HG02678 (cell line): ENCODE measurements at regions not wholly inside any gene's neighbourhood (a gene's known extent, or its start where the extent isn't known, plus 50 kb on each side); places are given as distances from the start of the nearest gene placed in this dataset.
"Not testable (repeated sequence)": the region's sequence is repeated elsewhere in the genome, so short reads cannot be mapped to it uniquely, and the experiment has no call there.

Experiments used
- ATAC-seq: cut with Tn5 transposase; IDR thresholded peaks from one replicate; pipeline ENCODE4 v1.9.1; 2021; ENCODE audit warnings: mild to moderate bottlenecking, moderate library complexity; ENCODE audit not compliant: unreplicated experiment

DNA sequence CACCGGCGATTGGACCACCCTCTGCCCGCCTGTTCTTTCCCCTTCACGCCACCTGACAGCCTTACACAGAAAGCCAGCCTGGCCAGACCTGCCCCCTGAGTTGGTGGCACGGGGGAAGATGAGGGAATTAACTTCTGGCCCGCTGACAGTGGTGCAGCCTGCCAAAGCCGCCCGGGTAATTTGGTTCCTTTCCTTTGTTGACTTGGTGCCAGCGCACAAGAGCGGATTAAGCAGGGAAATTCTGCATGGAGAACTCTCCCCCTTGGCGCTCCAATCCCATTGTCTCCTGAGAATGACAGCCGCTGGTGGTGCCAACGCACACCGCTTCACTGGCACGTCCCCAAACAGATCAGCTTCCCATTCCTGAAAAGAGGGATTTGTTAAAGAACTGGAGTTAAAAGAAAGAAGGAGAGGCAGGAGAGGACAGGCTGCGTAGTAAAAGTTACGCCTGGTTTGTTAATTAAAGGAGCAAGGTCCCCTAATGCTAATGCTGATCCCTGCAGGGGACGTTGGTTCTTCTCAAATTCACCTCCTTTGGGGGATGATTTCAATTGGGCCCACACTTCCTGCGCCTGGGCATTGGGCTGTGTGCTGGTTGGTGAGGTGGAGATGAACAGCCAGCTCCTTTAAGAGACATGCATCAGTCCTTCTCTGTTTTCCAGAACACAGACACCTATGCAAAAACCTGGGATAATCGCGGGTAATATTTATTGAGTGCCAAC, 286.8 kb downstream of the MYCN start:
- ATAC-seq, result no peak

DNA sequence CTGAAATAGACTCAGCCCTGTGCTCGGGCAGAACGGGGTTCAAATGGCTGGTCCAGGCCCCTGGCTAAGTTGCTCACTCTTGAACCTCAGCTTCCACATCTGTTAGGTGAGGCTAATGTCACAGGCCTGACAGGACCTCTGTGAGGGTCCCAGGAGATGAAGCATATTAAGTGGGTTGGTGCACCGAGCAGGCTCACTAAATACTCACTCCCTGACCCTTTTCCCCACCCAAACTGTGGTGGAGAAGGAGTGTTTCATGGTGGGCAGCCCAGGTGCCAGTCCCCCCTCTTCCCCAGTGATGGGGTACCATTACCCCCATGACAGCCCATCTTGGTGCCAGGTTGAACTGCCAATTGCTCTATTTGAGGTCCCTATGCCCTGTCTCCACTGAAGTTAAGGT, 286.0 kb downstream of the MYCN start:
- no peak for ATAC-seq

DNA sequence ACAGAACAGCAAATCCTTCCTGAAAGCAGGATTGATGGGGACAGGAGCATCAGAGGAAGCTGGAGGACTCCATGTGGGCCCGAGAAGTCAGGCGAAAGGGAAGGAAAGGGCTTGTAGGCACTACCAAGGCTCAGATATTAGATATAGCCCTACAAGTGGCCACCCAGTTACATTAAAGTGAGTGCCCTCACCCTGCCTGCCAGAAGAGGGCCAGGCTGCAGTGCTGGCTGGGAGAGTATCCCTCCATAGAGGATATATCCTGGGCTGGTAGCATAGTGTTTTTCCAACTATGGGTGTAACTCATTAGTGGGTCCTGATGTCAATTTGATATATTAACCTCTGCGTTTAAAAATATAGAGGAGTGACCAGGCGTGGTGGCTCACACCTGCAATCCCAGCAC, 285.2 kb downstream of the MYCN start:
- no peak for ATAC-seq

DNA sequence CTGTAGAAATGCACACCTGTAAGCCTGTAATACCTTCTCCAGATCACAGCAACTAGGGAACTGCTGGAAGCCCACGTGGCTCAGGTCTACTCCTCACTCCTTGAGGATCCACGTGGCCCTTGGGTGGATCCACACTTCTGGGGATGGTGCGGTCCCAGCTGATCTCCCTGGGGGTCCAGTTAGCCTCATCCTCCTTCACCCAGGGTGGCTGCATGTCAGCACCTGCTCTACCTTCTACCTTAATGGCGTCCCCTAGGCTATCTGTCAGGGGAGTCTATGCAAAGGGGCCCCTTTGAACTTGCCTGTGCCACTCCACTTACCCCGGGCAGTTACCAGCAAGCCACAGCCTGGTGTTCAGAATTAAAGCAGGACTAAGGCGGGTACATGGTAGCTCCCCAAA, 284.7 kb downstream of the MYCN start:
- no peak for ATAC-seq

DNA sequence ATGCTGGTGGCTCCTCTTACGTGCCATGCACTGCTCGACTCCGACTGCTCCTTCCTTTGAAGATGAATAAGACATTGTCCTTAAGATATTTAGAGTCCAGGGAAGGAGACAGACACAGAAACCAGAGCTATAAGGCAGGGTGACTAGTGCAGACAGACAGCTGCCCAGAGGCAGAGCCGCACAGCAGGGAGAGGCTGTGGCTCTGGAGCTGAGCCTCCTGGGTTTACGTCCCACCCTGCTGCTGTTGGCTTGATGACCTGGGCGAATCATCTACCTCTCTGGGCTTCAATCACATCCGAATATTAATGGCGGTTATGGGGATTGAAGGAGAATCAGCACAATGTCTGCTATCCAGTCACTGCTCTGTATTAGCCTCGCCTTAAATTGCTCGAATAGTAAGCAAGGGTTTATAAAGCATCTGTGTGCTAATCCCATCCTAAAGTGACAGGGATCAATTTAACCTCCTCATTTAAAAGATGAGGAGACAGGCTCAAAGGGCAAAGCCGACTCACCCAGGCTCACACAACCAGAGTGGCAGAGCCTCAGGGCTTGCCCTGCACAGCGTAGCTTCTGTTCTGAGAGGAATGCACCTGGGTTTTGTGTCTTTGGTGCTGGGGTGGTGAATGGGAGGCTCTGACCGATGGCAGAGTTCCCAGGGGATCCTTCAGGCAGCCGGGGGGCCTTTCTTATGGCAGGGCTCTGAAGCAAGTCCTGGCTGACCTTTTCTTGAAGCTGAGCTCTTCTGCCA, 284.1 kb downstream of the MYCN start:
- no peak for ATAC-seq

DNA sequence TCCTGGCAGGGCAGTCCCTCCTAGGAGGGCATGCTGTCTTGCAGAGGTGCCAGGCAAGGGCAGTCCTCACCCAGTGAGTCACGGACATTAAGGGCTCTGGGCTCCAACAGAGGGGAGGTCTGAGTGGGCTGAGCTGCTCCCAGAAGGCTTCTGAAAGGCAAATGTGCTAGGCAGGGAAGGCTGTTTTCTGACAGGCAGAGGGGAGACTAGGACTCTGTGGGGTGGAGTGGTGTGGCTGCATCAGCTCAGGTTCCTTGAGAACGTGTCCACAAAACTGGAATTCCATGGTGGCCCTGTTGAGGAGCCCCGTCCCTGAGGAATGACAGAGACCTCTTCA, 283.5 kb downstream of the MYCN start:
- ATAC-seq, result no peak

DNA sequence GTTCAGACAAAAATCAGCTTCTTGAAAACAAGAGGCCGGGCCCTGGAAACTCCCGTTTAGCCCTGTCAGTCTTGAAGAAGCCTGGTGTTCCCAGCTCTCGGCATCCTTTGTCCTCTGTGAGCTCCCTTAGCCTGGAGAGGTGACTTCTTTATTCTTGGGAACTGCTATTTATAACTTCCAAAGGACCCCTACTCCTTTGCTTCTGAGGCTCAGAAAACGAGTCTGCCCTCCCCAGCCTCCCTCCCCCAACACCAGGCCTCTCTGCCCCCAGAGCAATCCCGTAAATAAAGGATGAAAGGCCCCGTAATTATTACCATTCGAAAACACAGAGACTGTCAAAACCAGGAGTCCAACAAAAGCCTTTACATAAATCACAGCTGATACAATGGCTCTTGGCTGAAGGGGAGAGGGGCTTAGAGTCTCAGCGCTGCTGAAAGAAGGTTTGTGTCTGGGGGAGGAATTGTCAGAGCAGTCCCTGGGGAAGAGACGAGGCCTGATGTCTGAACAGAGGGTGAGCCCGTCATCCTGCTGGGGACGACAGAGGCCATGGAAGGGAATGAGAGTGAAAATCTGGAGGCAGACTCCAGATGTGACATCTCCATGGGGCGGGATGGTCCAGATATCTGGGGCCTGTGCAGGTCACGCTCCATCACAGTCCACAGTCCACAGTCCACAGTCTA, 283.0 kb downstream of the MYCN start:
- ATAC-seq, result no peak

DNA sequence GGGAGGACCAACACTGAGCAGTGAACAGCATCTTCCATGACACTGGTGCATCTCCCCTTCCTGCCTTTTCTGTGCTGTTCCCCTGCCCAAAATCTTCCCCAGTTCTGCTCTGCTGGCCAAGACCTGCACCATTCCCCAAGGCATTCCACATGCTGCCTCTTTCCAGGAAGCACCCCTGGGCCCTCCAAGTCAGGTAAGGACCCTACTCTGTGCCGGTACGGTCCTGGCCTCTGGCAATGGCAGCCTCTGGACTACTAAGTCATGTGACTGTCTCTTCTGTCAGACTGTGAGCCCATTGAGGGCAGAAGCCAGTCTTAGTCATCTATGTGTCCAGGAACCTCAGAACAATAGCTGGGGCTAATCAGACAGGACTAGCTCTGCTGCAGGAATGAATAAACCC, 282.0 kb downstream of the MYCN start:
- no peak for ATAC-seq

DNA sequence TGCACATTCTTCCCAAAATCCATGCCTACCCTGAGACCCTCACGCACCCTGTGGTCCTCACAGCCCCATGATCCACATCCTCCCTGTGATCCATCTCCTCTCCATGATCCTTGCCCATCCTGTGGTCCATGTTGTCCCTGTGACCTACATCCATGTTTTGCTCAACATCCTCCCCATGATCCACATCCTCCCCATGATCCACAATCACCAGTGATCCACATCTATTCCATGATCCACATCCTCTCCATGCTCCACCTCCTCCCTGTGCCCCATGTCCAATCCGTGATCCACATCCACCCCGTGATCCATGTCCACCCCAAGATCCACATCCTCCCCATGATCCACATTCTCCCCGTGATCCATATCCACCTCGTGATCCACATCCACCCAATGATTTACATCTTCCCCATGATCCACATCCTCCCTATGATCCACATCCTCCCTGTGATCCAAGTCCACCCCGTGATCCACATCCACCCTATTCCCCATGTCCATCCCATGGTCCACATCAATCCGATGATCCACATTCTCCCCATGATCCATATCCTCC, 281.2 kb downstream of the MYCN start:
- ATAC-seq, result no peak

DNA sequence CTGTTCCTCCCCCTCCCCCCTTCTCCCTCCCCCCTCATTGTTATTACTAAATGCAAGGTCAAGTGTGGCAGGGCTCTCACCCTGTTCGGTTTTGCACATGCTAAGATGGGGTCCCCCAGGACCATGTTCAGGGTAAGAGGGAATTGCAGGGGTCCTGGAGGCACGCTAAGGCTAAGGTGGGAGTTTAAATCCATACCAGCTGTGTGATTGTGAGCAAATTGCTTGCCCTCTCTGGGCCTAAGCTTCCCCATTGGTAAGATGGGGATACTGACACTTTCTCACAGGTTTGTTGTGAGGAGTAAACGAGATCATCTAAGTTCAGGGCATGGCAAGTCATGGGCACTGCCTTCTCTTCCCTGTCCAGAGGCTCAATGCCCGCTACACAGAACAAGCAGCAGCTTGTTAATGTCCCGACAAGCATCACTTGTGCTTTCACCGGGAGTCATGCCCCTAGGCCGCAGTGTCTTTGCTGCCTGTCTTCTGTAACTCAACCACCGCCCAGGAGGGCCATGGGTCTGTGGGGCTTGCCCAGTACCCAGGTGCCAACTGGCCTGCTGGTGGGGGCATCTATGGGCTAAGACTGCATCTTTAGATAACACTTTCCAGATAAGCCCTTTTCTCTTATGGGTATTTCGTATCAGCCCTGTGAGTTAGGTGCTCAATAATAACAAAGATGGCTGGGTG, 279.1 kb downstream of the MYCN start:
- ATAC-seq, result no peak

DNA sequence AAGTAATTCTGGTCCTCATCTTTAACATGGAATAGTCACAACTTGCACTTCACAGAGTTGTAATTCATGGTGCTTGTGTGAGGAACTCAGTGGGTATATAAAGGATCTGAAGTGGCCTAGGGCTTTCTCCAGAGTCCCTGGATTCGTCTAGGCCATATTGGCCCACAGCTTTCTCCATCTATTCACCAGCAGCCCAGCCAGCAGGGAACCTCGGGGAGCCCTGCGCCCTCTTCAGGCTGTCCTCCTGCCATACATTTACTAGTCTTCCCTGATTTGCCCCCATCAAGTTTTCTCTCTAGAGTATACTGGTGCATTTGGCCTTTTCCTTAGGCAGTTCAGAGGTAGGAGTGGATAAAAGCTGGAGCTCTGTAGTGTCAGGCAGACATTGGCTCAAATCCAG, 278.3 kb downstream of the MYCN start:
- no peak for ATAC-seq

DNA sequence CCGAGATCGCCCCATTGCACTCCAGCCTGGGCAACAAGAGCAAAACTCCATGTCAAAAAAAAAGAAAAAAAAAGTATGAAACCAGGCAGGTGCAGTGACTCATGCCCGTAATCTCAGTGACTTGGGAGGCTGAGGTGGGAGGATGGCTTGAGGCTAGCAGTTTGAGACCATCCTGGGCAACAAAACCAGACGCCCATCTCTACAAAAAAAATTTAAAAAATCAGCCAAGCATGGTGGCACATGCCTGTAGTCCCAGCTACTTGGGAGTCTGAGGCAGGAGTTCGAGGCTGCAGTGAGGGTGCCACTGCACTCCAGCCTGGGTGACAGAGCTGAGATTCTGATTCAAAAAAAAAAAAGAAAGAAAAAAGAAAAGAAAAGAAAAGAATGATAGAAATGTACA, 277.8 kb downstream of the MYCN start:
- ATAC-seq, result no peak

DNA sequence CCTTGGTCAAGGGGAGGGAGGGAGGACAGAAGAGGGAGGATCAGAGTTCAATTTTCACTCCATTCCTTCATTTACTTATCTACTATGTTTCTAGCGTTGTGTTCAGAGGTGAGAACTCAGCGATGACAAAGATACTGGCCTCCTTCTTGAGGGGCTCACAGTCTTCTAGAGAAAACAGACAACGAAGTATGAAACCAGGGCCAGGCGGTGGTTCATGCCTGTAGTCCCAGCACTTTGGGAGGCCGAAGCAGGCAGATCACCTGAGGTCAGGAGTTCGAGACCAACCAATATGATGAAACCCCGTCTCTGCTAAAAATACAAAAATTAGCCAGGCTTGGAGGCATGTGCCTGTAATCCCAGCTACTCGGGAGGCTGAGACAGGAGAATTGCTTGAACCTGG, 277.4 kb downstream of the MYCN start:
- not testable (repeated sequence) for ATAC-seq

DNA sequence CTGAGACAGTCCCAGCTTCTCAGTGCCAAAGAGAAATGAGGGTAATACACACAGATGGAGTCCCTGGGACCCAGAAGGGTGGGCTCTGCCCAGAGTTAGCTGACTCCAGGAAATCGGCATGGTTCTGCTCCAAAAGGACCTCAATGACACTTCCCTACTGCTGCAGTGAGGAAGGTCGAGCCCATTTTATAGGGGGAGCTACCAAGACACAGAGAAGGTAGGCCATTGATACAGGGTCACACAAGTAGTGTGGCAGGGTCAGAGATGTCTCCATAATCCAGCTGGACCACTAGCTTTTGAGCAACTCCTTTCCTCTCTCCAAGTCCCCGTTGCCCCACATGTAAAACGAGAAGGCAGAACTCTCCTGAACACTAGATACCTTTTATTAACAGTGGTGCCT, 276.9 kb downstream of the MYCN start:
- no peak for ATAC-seq

DNA sequence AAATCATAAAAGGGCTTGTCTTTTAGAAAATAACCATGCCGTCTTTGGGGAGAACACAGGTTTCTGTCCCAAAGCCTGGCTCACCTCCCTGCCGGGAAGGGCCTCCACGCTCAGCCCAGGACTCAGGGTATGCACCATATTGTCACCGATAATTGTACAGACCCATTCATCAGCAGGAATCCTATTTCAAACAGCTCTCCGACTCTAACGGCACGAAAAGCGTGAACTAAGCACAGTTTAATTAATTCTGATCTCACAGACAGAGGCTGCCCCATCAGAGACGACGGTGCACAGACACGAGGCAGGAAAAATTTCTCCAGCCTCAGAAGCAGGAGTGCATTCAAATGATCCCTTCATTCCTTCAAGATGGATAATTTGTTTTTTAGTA, 276.2 kb downstream of the MYCN start:
- ATAC-seq, result no peak

DNA sequence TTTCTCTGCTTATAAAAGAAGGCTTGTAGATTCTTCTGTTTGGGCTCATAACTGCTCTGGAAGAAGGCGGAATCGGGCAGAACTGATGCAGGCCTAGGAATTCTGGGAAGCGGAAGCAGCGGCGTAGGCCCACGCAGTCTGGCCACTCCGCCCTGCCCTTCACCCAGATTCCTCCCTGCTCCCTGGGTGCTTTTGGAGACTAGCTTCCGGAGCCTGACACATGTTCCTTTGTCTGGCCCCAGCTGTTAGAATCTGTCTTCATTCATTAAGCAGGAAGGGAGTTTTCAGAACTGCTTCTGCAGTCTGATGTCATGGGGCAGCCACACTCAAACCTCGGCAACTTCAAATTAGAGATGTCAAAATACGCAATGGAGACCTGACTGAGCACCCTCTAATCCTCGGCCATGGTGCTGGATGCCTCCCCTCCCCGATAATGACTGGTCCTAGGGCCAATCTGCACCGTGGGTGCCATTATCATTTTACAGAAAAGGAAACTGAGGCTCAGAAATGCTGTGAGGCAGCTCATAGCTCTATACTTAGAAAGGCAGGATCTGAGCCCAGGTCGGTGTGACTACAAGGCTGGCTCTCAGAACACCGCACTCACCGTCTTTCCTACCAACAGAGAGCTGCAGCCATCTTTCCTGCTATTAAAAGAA, 275.7 kb downstream of the MYCN start:
- ATAC-seq, result no peak

DNA sequence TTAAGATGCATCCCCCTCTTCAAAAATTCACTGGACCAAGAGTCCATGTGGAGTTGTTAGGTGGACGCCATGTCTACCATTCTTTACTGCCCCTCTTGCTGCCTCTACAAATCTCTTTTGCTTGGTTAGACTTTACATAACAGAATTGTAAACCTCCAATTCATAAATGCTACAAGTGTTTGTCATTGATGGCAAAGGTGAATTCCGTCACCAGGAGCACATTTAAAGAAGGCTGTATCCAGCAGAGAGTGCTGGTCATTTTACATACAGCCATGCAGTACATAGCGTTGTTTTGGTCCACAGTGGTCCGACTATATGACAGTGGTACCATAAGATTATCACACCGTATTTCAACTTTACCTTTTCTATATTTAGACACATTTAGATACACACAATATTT, 274.5 kb downstream of the MYCN start:
- ATAC-seq, result no peak

DNA sequence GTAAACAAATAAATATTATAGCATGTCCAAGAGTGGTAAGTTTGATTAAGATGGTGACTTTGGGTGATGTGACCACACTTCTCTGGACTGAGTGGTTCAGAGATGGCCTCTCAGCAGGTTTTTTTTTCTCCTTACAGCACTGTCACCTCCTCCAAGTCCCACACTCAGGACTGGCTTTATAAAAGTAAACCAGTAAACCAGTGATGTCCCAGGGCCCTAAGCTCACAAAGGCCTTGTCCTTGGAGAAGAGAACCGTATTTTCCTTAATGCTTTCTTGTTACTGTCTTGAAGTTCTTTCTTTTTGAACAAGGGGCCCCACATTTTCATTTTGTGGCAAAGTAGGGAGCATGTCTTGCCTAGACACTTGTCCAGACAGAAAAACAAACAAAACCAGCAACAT, 274.0 kb downstream of the MYCN start:
- ATAC-seq, result no peak

DNA sequence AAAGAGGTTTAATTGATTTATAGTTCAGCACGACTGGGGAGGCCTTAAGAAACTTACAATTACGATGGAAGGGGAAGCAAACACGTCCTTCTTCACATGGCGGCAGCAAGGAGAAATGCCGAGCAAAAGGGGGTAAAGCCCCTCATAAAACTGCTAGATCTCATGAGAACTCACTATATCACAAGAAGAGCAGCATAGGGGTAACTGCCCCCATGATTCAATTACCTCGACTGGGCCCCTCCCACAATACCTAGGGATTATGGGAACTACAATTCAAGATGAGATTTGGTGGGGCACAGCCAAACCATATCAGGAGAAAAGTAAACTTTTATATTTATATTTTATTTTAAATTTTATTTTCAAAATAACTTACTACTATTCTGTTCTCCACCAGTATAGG, 272.0 kb downstream of the MYCN start:
- ATAC-seq, result no peak

DNA sequence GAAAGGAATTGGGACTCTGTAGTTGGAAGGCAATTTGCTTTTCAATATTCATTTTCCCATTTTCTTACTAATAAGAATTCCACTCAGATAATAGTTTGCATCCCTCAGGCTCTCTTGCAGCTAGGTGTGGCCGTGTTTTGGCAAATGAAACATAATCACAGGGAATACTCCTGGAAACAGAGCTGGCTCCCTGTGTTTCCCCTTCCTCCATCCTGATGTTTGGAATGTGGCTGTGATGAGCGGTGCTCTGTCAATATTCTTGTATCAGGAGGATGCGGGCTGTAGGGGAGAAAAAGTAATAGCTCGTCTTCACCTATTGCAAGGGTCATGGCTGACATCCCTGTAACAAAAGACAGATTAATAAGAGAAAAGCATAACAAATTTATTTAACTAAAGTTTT, 271.0 kb downstream of the MYCN start:
- ATAC-seq, result no peak

DNA sequence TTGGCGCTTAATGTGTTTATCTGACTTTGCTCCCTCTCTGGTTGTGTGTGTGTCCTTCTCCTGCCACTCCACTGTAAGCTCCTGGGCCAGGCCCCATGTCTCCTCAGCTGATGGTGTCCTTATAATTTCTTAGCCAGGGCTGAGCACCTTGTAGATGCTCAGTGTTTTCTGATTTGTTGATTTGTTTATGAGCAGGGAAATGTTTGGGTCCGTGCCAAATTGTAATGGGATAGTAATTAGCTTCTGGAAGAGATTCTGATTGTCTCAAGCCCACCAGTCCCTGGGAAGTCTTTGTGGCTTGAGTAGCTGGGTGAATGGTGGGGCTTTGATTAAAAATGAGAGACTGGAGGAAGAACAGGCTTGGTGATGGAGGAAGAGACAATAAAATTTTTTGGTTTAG, 270.5 kb downstream of the MYCN start:
- no peak for ATAC-seq
